ENCODE measurements at regions not wholly inside any gene's neighbourhood (a gene's known extent, or its start where the extent isn't known, plus 50 kb on each side); places are given as distances from the start of the nearest gene placed in this dataset.
A peak's percentile ranks its signal among the peaks of the same experiment; 100 is the strongest.

DNA sequence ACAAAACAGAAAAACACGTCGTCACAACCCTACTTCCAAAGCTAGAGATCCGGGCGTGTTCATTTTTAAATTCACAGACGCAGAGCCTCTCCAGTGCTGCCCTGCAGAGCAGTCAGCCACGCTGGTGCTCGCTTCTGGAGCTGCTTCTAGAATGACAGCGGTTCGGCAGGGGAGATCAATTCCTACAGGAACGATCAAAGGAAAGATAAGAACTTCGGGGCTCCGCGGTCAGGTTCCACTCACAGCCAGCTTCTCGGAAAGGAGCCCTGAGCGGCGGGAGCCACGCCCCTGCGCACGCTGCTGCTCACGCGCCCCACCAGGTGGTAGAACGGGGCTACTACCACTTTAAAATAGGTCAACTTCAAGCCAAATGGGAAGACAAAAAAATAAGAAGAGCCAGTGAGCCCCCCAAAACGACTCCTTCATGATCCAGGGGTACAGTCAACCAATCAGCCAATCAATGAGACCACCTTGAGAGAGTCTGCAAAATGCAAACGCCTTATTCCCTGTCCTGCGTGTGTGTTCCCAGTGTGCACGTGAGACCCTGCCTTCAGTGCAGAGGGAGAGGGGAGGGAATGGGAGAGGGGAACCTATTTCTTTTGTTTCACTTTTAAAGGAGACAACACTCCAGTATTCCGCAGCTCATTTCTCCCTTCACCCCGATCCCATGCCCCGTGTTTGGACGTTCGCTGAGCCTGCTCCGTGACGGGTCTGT is 209.7 kb downstream of the RBFOX3 start:
- peak; percentile 12 to 52 for DNase-seq (ENCODE audit: low read depth in 2 of 2)

GRCh38 chr17:79399610-79400144 is 211.2 kb downstream of the RBFOX3 start:
- DNase-seq (ENCODE audit: low read depth in 2 of 2): no peak

DNA sequence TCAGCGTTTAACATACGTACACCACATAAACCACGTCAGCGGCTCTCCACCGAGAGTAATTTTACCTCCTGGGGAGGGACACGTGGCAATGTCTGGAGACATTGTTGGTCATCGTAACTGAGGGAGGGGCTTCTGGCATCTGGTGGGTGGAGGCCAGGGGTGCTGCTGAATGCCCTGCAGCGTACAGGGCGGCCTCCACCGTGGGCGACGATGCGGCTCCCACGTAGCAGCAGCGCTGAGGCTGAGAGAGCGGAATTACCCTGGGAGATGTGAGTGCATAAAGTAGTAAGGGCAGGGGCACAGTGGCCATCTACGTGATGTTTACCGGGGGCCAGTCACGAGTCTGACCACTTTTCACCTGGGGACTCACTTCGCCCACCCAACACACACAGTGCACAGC is 212.4 kb downstream of the RBFOX3 start:
- DNase-seq (ENCODE audit: low read depth in 2 of 2): no peak

GRCh38 chr17:79396696-79397095 is 214.2 kb downstream of the RBFOX3 start:
- no peak for DNase-seq (ENCODE audit: low read depth in 2 of 2)

DNA sequence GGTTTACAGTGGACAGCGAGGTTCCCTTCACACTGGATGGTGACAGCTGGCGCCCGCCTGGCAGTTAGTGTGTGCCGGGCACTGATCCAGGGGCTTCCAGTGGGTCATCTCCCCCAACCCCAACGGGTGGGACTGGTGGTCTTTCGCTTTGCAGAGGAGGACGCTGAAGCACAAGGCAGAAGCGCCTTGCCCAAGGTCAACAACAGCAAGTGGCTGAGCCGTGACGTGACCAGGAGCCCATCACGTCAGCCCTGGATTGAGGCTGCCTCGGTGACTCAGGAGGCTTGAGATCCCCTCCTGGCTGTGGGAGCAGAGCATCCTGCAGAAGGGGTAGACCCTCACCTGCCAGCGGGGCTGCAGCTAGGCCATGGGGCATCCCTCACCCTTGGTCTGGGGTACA is 215.3 kb downstream of the RBFOX3 start:
- no peak for DNase-seq (ENCODE audit: low read depth in 2 of 2)

- no peak for DNase-seq (ENCODE audit: low read depth in 2 of 2)
Measured at GRCh38 chr17:79395066-79395465, 215.8 kb downstream of the RBFOX3 start.

DNA sequence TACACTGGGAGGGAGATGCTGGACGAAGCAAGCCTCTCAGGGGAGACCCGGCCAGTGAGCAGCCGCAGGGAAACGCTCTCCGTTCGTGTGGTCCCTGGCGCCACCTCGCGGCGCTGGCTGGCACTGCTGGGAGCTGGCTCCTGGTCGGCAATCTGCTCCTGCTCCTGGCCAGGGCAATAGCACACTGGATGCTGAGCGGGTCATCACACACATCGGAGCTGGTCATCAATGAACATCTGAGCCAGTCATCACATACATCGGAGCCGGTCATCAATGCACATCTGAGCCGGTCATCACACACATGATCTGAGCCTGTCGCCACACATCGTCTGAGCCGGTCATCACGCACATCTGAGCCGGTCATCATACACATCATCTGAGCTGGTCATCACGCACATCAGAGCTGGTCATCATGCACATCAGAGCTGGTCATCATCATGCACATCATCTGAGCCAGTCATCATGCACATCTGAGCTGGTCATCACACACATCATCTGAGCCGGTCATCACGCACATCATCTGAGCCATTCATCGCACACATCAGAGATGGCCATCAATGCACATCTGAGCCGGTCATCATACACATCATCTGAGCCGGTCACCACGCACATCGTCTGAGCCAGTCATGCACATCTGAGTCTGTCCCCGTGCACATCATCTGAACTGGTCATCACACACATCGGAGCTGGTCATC is 217.3 kb downstream of the RBFOX3 start:
- DNase-seq (ENCODE audit: low read depth in 2 of 2): peak; percentile 28 to 61

- no peak for DNase-seq (ENCODE audit: low read depth in 2 of 2)
Measured at GRCh38 chr17:79392598-79392997, 218.3 kb downstream of the RBFOX3 start.

DNA sequence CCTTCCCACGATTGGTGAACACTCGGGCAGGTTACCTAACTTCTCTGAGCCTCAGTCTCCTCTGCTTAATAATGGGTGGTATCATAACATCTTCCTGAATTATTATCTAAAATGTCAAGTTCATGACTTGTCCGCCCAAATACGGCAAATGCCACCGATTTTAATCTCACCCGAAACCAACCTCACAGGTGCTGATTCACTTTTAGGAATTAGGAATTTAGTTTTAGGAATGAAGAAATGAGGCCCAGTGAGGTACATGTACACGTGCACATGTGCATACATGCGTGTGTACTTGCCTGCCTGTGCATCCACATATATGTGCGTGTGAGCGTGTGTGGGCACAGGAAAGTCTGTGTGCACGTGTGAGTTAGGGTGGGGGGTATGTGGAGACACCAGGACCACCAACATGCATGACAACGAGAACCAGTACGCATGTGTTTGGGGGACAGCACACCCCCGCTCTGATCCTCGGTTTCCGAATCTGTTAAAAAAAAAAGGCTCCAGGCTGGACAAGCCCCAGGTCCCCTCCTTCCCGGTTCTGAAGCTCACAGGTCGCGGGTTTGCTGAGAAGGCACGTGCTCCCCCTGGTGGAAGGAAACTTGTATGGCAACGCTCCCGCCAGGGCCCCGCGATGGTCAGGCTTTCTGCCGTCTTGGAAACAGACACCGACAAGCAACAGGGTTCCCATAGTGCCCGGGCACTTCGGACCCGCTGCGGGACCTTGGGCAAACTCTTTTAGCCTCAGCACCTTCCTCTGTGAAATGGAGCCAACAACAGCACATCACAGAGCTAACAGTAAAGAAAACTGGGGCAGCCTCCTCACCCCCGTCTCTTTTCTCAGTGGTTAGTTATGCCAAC is 219.2 kb downstream of the RBFOX3 start:
- DNase-seq (ENCODE audit: low read depth in 2 of 2): peak; percentile 18 to 59

DNA sequence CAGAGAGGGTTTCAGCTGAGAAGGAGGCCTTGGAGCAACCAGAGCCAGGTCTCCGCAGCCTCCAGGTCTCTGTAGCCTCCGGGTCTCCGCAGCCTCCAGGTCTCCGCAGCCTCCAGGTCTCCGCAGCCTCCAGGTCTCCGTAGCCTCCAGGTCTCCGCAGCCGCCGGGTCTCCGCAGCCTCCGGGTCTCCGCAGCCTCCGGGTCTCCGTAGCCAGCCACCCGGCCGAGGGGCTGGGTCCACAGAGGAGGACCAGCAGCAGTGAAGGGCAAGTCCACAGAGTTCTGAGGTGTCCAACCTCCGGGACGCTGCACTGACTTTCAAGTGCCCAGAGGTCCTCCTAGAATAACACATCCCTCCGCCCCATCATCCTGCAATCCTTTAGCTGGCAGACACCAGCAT is 221.0 kb downstream of the RBFOX3 start:
- DNase-seq (ENCODE audit: low read depth in 2 of 2): no peak

GRCh38 chr17:79388556-79389295 is 222.1 kb downstream of the RBFOX3 start:
- DNase-seq (ENCODE audit: low read depth in 2 of 2): peak; percentile 7 to 49

DNA sequence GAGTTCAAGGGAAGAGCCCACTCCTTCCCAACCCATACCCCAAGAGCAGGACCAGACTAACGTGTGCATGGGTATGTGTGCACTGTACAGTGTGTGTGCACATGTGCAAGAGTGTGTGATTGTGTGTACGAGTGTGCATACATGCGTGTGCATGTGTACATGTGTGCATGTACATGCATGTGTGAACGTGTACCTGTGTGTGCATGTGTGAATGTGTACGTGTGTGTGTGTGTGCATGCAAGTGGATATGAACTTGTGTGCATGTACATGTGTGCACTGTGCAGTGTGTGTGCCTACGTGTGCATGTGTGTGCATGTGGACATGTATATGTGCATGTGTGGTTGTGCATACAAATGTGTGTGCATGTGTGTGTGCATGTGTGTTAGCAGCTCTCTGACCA is 223.1 kb downstream of the RBFOX3 start:
- DNase-seq (ENCODE audit: low read depth in 2 of 2): no peak

- DNase-seq (ENCODE audit: low read depth in 2 of 2): no peak
Measured at GRCh38 chr17:79385962-79386563, 224.8 kb downstream of the RBFOX3 start.

GRCh38 chr17:79382313-79382712 is 228.5 kb downstream of the RBFOX3 start:
- no peak for DNase-seq (ENCODE audit: low read depth in 2 of 2)

GRCh38 chr17:79379700-79380445 is 231.0 kb downstream of the RBFOX3 start:
- no peak for DNase-seq (ENCODE audit: low read depth in 2 of 2)

GRCh38 chr17:79377230-79377786 is 233.5 kb downstream of the RBFOX3 start:
- DNase-seq (ENCODE audit: low read depth in 2 of 2): no peak

- no peak for DNase-seq (ENCODE audit: low read depth in 2 of 2)
Measured at GRCh38 chr17:79374807-79375206, 236.0 kb downstream of the RBFOX3 start.

DNA sequence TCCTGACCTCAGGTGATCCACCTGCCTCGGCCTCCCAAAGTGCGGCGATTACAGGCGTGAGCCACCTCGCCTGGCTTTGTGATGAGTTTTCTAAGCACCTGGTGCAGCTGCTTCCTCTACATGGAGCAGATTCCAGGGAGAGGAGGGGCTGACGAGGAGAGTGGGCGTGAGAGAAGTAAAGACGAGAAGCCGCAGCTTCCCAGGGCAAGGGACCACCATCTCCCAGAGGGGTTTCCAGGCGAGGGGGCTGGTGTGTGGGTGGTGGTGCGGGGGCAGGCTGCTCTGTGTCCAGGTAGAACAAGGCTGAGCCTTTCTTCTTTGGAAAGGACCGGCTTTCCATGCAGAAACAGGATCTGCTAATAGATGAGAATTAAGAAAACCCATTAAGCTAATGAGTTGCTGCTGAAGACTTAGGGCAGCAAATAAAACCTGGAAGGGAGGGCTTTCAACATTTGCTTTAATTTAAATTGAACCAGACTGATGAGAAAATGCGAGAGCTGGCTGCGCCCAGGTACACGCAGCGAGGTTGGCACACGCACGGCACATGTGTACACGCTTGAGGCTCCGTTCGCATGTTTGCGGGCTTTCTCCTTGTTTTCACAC is 236.7 kb downstream of the RBFOX3 start:
- DNase-seq (ENCODE audit: low read depth in 2 of 2): no peak

DNA sequence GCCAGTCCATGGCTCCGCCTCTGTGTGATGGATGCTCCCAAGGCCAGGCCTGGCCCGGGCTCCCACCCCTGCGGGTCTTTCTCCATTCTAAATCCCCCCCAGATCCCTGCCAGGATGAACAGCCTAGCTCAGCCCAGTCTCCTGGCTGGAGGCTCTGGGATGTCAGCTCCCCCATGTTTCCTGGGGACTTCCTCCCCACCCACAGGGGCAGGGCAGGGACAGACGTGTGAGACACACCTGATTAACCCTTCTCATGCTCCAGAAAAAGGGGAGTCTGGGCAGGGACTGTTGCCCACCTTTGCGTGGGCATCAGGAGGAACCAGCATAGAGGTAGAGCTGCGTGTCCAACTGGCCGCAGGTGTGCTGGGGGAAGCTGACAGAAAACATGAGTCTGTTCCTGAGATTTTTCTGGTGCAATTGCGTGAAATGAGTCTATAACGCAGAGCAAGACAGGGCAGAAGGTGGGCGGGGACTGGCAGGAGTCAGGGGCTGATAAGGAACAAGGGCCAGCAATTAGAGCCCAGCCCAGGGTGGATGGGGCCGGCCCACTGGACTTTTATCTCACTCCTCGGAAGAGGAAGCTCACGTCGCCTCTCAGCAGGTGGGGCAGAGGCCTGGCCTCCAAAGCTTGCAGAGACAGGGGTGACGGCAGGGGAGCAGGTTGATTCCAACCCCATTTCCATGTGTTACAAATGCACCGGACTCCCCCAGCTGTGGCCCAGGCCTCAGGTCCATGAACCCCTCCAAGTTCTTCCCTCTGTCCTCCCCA is 238.2 kb downstream of the RBFOX3 start:
- no peak for DNase-seq (ENCODE audit: low read depth in 2 of 2)
